ENCODE measurements at regions not wholly inside any gene's neighbourhood (a gene's known extent, or its start where the extent isn't known, plus 50 kb on each side); places are given as distances from the start of the nearest gene placed in this dataset.
"Not testable (repeated sequence)": the region's sequence is repeated elsewhere in the genome, so short reads cannot be mapped to it uniquely, and the experiment has no call there.

DNA sequence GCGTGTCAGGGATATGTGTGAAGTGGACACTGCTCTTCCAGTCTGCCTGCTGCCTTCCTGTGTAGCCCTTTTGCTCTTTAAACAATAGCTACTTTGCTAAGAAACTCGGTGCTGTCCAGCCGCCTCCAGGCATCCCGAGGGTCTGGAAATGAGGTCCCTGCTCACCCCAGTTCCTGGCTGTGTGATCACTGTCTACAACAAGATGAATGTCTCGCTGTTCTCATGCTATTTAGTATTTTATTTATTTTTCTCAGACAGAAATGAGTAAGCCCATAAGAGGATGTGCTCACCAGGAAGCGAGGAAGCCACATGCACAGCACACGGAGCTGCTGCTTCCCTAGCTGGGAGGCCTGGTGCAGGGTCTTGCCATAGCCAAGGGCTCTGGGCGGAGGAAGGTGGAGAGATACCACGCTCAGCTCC, 167.0 kb upstream of the PITRM1 start:
- Mint-ChIP-seq H3K9me3 (no peaks in the 10 kb centered on the region), H3K4me3 (no peak overlapping the region), H3K4me1 (peaks cover 4% of the 10 kb centered on the region), H3K27me3 (peaks cover 10% of the 10 kb centered on the region), H3K36me3 (ENCODE audit: low read depth) (no peaks in the 10 kb centered on the region), H3K27ac (no peak overlapping the region)
- ATAC-seq (replicated peaks): no peak

DNA sequence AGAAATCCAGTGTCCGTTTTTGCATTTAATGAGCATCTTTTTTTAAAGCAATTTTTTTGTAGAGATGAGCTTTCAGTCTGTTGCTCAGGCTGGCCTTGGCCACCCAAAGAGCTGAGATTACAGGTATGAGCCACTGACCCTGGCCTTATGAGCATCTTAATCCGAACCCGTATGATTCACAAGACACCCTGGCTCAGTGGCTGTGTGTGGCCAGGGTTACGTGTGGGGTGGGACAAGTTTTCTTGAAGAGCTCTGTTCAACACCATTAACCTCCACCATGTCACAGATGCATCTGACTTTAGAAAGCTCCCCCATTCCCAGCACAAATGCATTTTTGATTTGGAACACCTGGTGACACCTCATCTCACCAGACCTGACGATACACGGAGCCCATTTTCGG, 166.5 kb upstream of the PITRM1 start:
- ATAC-seq (replicated peaks): no peak
- Mint-ChIP-seq H3K27ac (no peak overlapping the region), H3K9me3 (no peaks in the 10 kb centered on the region), H3K4me3 (no peak overlapping the region), H3K36me3 (ENCODE audit: low read depth) (no peaks in the 10 kb centered on the region), H3K4me1 (peaks cover 4% of the 10 kb centered on the region), H3K27me3 (peaks cover 10% of the 10 kb centered on the region)

DNA sequence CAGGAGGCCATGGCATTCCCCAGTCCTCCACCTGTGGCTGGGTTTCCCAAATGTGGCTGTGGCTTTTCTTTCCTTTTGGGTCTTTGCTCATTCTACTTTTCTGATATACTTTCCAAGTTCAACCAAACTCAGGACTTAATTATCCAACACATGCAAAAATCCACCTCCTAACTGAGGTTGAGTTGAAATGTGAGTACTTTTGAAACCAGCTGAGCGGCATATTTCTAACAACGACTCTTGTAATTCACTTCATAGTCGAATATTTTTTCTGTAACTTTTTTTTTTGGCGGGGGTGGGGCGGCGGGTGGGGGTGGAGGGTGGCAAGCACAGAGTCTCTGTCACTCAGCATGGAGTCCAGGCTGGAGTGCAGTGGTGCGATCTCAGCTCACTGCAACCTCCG, 165.2 kb upstream of the PITRM1 start:
- no peak overlapping the region for H3K4me3 Mint-ChIP-seq
- H3K36me3 Mint-ChIP-seq (ENCODE audit: low read depth): no peaks in the 10 kb centered on the region
- H3K9me3 Mint-ChIP-seq: no peaks in the 10 kb centered on the region
- peaks cover 4% of the 10 kb centered on the region for H3K4me1 Mint-ChIP-seq
- peaks cover 12% of the 10 kb centered on the region for H3K27me3 Mint-ChIP-seq
- no peak overlapping the region for H3K27ac Mint-ChIP-seq
- no peak for ATAC-seq (replicated peaks)

DNA sequence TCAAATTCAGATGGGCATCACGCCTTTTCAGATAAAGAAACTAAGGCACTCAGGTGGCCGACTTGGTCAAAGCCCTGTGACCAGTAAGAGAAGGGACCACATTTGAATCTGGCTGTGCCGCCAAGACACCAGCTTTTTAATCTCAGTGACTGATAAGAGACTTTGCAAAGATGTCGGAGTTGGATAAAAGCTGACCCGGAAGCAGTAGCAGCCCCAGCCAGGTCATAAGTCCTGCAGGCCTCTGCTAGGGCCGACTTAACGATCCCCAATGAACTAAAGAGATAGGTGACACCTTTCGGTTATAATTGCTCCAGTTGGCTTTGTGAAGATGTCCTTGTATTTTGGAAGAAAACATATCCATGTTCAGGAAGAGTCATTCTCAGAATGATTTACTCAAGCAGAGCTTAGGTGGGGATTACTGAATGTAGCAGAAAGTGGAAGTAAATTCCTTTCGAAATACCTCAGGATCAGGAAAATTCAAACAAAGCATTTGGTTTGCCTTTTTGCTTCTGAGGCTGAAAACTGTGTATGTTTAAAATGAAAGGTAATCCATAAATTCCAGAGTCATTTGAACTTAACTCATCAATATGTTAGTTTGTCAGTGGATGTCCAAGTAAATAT, 164.2 kb upstream of the PITRM1 start:
- Mint-ChIP-seq H3K4me1 (peaks cover 4% of the 10 kb centered on the region), H3K27me3 (peaks cover 13% of the 10 kb centered on the region), H3K27ac (no peak overlapping the region), H3K4me3 (no peak overlapping the region), H3K36me3 (ENCODE audit: low read depth) (no peaks in the 10 kb centered on the region), H3K9me3 (no peaks in the 10 kb centered on the region)
- no peak for ATAC-seq (replicated peaks)

DNA sequence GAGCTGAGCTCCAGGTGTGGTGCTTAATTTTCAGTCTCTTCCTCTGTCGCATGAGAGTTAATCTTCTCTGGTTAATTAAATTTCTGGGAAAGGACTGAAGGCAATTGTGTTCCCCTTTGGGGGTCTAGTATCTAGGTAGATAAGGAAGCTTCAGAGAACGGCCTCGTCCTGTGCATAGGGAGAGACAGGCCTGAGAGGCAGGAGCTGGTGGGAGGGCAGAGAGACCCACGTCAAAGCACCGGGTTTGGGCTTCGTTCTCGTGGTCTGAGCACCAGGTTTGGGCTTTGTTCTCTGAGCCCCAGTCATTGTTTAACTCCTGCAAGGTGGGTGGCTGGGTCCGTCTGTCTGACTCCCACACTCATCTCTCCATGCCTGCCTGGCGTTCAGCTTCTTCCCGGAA, 160.8 kb upstream of the PITRM1 start:
- H3K27me3 Mint-ChIP-seq: peaks cover 8% of the 10 kb centered on the region
- H3K27ac Mint-ChIP-seq: no peak overlapping the region
- no peaks in the 10 kb centered on the region for H3K9me3 Mint-ChIP-seq
- ATAC-seq (replicated peaks): no peak
- no peaks in the 10 kb centered on the region for H3K36me3 Mint-ChIP-seq (ENCODE audit: low read depth)
- no peak overlapping the region for H3K4me3 Mint-ChIP-seq
- H3K4me1 Mint-ChIP-seq: no peaks in the 10 kb centered on the region

DNA sequence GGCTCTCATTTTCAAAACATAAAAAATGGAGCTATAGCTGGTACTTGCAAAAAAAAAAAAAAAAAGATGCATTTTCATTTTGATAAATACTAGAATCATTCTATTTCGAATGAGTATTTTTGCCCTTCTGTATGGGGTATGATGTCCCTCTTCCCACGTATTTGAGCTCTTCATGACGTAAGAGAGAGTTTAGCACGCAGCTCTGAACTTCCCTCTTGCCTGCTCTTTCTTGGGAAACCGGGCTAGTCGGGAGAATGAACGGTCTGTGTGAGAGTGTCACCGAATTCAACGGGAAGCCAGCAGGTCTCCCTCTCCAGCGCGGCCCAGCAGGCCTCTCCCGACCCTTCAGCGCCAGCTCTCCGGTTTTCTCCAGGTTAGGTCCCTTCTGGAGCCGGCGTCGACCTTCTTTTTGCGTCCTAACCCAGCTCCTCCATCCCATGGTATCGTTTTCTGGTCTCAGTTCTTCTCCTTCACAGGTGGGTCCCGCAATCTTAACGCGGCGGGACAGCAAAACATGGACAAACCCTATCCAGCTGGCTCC, 159.2 kb upstream of the PITRM1 start:
- peaks cover 8% of the 10 kb centered on the region for H3K27me3 Mint-ChIP-seq
- no peak overlapping the region for H3K27ac Mint-ChIP-seq
- ATAC-seq (replicated peaks): no peak
- H3K36me3 Mint-ChIP-seq (ENCODE audit: low read depth): no peaks in the 10 kb centered on the region
- no peak overlapping the region for H3K4me3 Mint-ChIP-seq
- no peaks in the 10 kb centered on the region for H3K4me1 Mint-ChIP-seq
- H3K9me3 Mint-ChIP-seq: no peaks in the 10 kb centered on the region

- Mint-ChIP-seq H3K27ac (no peak overlapping the region), H3K36me3 (ENCODE audit: low read depth) (no peaks in the 10 kb centered on the region), H3K9me3 (no peaks in the 10 kb centered on the region), H3K4me1 (no peaks in the 10 kb centered on the region), H3K4me3 (no peak overlapping the region), H3K27me3 (peaks cover 8% of the 10 kb centered on the region)
- no peak for ATAC-seq (replicated peaks)
Observed at GRCh38 chr10:3331187-3331586, 158.6 kb upstream of the PITRM1 start.

DNA sequence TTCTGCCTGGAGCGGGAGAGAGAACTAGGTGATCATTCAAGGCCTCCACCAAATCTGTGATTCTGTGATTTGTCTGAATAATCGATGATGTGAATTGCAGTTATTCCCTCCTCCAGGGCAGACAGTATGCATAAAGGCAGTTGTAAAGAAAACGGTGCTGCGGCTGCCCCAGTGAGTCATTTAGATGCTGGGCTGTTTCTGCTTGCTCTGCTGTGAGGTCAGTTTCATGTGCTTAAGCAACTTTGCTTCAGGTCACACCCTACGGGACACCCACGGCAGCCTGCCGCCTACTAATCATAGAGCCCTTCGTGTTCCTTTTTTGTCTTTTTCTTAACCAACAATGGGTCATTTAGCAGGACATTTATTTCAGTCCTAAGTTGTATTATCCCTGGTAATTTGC, 158.1 kb upstream of the PITRM1 start:
- H3K4me1 Mint-ChIP-seq: no peaks in the 10 kb centered on the region
- H3K27me3 Mint-ChIP-seq: peaks cover 8% of the 10 kb centered on the region
- H3K9me3 Mint-ChIP-seq: no peaks in the 10 kb centered on the region
- no peak overlapping the region for H3K27ac Mint-ChIP-seq
- no peaks in the 10 kb centered on the region for H3K36me3 Mint-ChIP-seq (ENCODE audit: low read depth)
- ATAC-seq (replicated peaks): peak; percentile 68
- H3K4me3 Mint-ChIP-seq: no peak overlapping the region

GRCh38 chr10:3325954-3326750, 153.6 kb upstream of the PITRM1 start:
- no peaks in the 10 kb centered on the region for H3K4me1 Mint-ChIP-seq
- H3K4me3 Mint-ChIP-seq: no peak overlapping the region
- no peaks in the 10 kb centered on the region for H3K36me3 Mint-ChIP-seq (ENCODE audit: low read depth)
- no peak for ATAC-seq (replicated peaks)
- H3K27me3 Mint-ChIP-seq: no peaks in the 10 kb centered on the region
- H3K27ac Mint-ChIP-seq: no peak overlapping the region
- H3K9me3 Mint-ChIP-seq: no peaks in the 10 kb centered on the region

DNA sequence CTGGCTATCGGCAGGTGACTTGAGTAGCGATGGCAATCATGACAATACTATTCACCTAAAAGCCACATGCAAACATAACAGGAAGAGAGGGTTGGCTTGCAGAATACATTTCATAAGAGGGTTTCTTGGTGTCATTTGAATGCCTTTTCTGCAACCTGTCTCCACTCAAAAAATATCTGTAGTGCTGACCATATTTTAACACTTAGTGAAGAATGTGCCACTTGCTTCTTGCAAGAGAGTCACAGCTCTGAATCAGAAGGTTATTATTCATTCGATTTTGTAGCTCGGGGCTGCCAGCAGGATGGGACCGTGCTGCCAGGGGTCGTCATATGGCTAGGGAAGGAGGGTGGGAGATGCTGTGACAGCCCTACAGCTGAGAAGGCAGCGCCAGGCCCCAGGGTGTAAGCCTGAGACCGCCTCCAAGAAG, 152.0 kb upstream of the PITRM1 start:
- Mint-ChIP-seq H3K27ac (no peak overlapping the region), H3K9me3 (no peaks in the 10 kb centered on the region), H3K4me1 (no peaks in the 10 kb centered on the region), H3K4me3 (no peak overlapping the region), H3K36me3 (ENCODE audit: low read depth) (no peaks in the 10 kb centered on the region), H3K27me3 (no peaks in the 10 kb centered on the region)
- ATAC-seq (replicated peaks): no peak

DNA sequence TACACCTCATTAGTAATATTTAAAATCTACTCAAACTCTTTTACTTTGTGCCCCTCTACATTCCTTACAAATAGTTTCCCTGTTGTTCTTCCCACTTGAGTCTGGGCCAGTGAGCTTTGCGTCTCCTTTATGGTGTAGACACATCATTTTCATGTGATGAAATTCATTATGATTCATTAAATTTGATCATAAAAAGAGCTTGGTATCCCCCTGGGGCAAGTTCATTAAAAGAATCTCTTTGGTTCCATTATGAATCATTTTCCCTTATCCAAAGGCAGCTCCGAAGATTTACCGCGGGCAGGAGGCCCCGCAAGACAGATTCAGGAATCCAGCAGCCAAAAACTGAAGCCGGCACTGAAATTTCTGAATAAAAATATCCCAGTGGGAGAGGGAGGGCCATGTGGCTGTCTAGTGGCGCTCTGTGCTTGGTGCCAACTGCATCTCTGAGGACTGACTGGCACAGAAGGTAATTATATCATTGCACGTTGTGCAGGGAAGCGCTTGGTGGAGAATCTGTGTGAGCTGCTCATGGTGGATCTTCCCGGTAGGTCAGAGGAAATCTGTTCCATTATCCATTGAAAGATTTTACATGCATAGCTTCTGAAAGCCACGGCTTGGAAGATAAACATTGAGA, 151.4 kb upstream of the PITRM1 start:
- H3K27me3 Mint-ChIP-seq: peaks cover 3% of the 10 kb centered on the region
- no peaks in the 10 kb centered on the region for H3K36me3 Mint-ChIP-seq (ENCODE audit: low read depth)
- no peak overlapping the region for H3K27ac Mint-ChIP-seq
- no peaks in the 10 kb centered on the region for H3K9me3 Mint-ChIP-seq
- no peak for ATAC-seq (replicated peaks)
- H3K4me1 Mint-ChIP-seq: peaks cover 1% of the 10 kb centered on the region
- H3K4me3 Mint-ChIP-seq: no peak overlapping the region

GRCh38 chr10:3321123-3321522, 148.5 kb upstream of the PITRM1 start:
- Mint-ChIP-seq H3K4me3 (no peak overlapping the region), H3K36me3 (ENCODE audit: low read depth) (no peaks in the 10 kb centered on the region), H3K4me1 (peaks cover 4% of the 10 kb centered on the region), H3K9me3 (no peaks in the 10 kb centered on the region), H3K27ac (no peak overlapping the region), H3K27me3 (peaks cover 13% of the 10 kb centered on the region)
- no peak for ATAC-seq (replicated peaks)

DNA sequence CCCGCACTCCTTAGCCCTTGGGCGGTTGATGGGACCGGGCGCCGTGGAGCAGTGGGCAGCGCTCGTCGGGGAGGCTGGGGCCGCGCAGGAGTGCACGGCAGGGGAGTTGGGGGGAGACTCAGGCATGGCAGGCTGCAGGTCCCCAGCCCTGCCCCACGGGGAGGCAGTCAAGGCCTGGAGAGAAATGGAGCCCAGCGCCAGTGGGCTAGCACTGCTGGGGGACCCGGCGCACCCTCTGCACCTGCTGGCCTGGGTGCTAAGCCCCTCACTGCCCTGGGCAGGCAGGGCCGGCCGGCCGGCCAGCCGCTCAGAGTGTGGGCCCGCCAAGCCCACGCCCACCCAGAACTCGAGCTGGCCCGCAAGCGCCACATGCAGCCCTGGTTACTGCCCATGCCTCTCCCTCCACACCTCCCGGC, 147.2 kb upstream of the PITRM1 start:
- H3K27ac Mint-ChIP-seq: no peak overlapping the region
- no peaks in the 10 kb centered on the region for H3K9me3 Mint-ChIP-seq
- no peak for ATAC-seq (replicated peaks)
- no peak overlapping the region for H3K4me3 Mint-ChIP-seq
- H3K36me3 Mint-ChIP-seq (ENCODE audit: low read depth): no peaks in the 10 kb centered on the region
- H3K4me1 Mint-ChIP-seq: peaks cover 4% of the 10 kb centered on the region
- peaks cover 13% of the 10 kb centered on the region for H3K27me3 Mint-ChIP-seq

- not testable (repeated sequence) for H3K9me3 Mint-ChIP-seq; H3K36me3 Mint-ChIP-seq (ENCODE audit: low read depth); H3K27ac Mint-ChIP-seq; H3K4me1 Mint-ChIP-seq; ATAC-seq (replicated peaks); H3K4me3 Mint-ChIP-seq
- peaks cover 19% of the 10 kb centered on the region for H3K27me3 Mint-ChIP-seq
Observed at GRCh38 chr10:3318480-3318807, 145.9 kb upstream of the PITRM1 start.
